ENCODE measurements at regions not wholly inside any gene's neighbourhood (a gene's known extent, or its start where the extent isn't known, plus 50 kb on each side); places are given as distances from the start of the nearest gene placed in this dataset.

- Histone ChIP-seq H3K36me3 (no peaks in the 10 kb centered on the region), H3K4me3 (no peak overlapping the region), H3K27ac (no peak overlapping the region), H3K27me3 (no peaks in the 10 kb centered on the region), H3K4me1 (peaks cover 0 to 20% (median 6%) of the 10 kb centered on the region in 4 donors), H3K9me3 (no peaks in the 10 kb centered on the region)
- intact Hi-C loops (cut with DNase I), result no loop called here
- DNase-seq (no peak), ATAC-seq (no peak)
- no peak for TF ChIP-seq POLR2A (IDR thresholded peaks at IDR 0.05)
- TF ChIP-seq, protein P1, sequence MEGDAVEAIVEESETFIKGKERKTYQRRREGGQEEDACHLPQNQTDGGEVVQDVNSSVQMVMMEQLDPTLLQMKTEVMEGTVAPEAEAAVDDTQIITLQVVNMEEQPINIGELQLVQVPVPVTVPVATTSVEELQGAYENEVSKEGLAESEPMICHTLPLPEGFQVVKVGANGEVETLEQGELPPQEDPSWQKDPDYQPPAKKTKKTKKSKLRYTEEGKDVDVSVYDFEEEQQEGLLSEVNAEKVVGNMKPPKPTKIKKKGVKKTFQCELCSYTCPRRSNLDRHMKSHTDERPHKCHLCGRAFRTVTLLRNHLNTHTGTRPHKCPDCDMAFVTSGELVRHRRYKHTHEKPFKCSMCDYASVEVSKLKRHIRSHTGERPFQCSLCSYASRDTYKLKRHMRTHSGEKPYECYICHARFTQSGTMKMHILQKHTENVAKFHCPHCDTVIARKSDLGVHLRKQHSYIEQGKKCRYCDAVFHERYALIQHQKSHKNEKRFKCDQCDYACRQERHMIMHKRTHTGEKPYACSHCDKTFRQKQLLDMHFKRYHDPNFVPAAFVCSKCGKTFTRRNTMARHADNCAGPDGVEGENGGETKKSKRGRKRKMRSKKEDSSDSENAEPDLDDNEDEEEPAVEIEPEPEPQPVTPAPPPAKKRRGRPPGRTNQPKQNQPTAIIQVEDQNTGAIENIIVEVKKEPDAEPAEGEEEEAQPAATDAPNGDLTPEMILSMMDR (IDR thresholded peaks at IDR 0.05), result no peak
- 83% methylated on average over 5 of the region's 7 CpGs for WGBS (ENCODE audit: insufficient coverage, low coverage, low lambda C conversion rate, missing lambda C conversion rate)
These were observed 189.5 kb downstream of the ERCC6L2 start for GRCh38 chr9:96064826-96065481.

GRCh38 chr9:96062854-96063253 lies 187.4 kb downstream of the ERCC6L2 start:
- intact Hi-C loops (cut with DNase I), result no loop called here
- Histone ChIP-seq H3K36me3 (no peaks in the 10 kb centered on the region), H3K4me3 (no peak overlapping the region), H3K27me3 (no peaks in the 10 kb centered on the region), H3K4me1 (peaks cover 0 to 9% (median 3%) of the 10 kb centered on the region in 4 donors), H3K9me3 (no peaks in the 10 kb centered on the region), H3K27ac (no peak overlapping the region)
- no peak for TF ChIP-seq POLR2A (IDR thresholded peaks at IDR 0.05)
- TF ChIP-seq, protein P1 (IDR thresholded peaks at IDR 0.05), result no peak
- ATAC-seq (no peak), DNase-seq (no peak)
- WGBS (ENCODE audit: insufficient coverage, low coverage, low lambda C conversion rate, missing lambda C conversion rate), result 100% methylated on average over 1 of the region's 3 CpGs

GRCh38 chr9:96062031-96062430 lies 186.5 kb downstream of the ERCC6L2 start:
- Histone ChIP-seq H3K4me1 (peaks cover 0 to 1% (median under 1%) of the 10 kb centered on the region in 4 donors), H3K4me3 (no peak overlapping the region), H3K27ac (no peak overlapping the region), H3K9me3 (no peaks in the 10 kb centered on the region), H3K36me3 (no peaks in the 10 kb centered on the region), H3K27me3 (no peaks in the 10 kb centered on the region)
- intact Hi-C loops (cut with DNase I), result no loop called here
- ATAC-seq (peak in 2 of 4 donors; percentile 14 to 34), DNase-seq (no peak)
- WGBS (ENCODE audit: insufficient coverage, low coverage, low lambda C conversion rate, missing lambda C conversion rate), result 44% methylated on average over 4 of the region's 4 CpGs
- TF ChIP-seq, protein P1 (IDR thresholded peaks at IDR 0.05), result no peak
- TF ChIP-seq POLR2A (IDR thresholded peaks at IDR 0.05), result no peak

DNA sequence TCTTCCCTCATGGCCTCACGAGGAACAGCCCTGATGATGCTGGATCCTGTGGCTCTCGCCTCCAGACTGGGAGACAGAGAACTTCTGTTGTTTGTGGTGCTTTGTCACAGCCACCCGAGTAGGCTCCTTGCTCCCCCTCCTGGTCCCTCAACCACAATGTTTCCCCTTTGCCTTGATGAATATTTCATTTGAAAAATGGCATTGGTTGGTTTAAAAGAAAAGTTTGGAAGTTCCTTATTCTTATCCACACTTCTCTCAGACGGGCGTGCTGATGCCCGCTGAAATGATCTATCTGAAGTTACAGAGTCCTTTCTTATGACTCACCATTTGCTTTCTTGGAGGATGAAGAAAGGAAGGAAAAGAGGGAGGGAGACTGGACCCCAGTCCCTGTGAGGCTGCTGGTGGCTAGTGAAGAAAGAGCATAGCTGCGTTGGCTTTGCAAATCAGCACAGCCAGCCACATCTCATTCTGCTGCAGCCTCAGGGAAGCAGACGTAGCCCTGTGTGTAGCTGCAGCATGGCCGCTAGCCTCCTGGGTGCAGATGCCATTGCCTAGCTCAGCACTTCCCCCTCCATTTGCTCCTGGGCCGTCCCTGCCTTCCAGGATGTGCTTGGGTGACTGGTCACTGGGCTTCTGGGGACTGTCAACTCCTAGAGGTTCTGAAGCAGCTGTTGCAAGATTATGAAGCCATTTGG lies 185.9 kb downstream of the ERCC6L2 start:
- TF ChIP-seq, protein P1 (IDR thresholded peaks at IDR 0.05), result peak; percentile 58 to 66 (median 62)
- no peak for TF ChIP-seq POLR2A (IDR thresholded peaks at IDR 0.05)
- H3K27me3 ChIP-seq, result no peaks in the 10 kb centered on the region
- H3K4me3 ChIP-seq, result no peak overlapping the region
- H3K36me3 ChIP-seq, result no peaks in the 10 kb centered on the region
- intact Hi-C loops (cut with DNase I), result no loop called here
- no peaks in the 10 kb centered on the region for H3K4me1 ChIP-seq
- DNase-seq (peak in 1 of 3 donors; percentile 38), ATAC-seq (peak; percentile 87 to 92 (median 89))
- WGBS (ENCODE audit: insufficient coverage, low coverage, low lambda C conversion rate, missing lambda C conversion rate), result 36% methylated on average over 7 of the region's 10 CpGs
- H3K27ac ChIP-seq, result no peak overlapping the region
- no peaks in the 10 kb centered on the region for H3K9me3 ChIP-seq

Measured in right lobe of liver (tissue), 6 donors.